Jurkat, Clone E6-1 (cell line): ENCODE measurements at regions not wholly inside any gene's neighbourhood (a gene's known extent, or its start where the extent isn't known, plus 50 kb on each side); places are given as distances from the start of the nearest gene placed in this dataset.

ENCODE experiments used
- DNase-seq: peaks from one replicate; pipeline ENCODE4 v3.0.0-alpha.2; 2011; ENCODE audit warnings: low read depth, low spot score
- H3K4me3 ChIP-seq: 2 replicates; pipeline ENCODE4 v1.5.1; 2011; ENCODE audit warnings: mild to moderate bottlenecking, low read length, control low read depth, moderate library complexity

- H3K4me3 ChIP-seq = no peak overlapping the region
- peak; percentile 3 for DNase-seq
Observed at GRCh38 chr14:82366803-82367202, 833.1 kb upstream of the SEL1L start.

- DNase-seq = no peak
- H3K4me3 ChIP-seq = no peak overlapping the region
Observed at GRCh38 chr14:82379291-82379690, 845.6 kb upstream of the SEL1L start.

- DNase-seq = no peak
Observed at GRCh38 chr14:82385048-82385447, 851.4 kb upstream of the SEL1L start.

GRCh38 chr14:82387699-82388098 is 854.0 kb upstream of the SEL1L start:
- H3K4me3 ChIP-seq = no peak overlapping the region
- DNase-seq = no peak

More at GRCh38 chr14:82385048-82385447, 851.4 kb upstream of the SEL1L start:
- no peak overlapping the region for H3K4me3 ChIP-seq

- DNase-seq = no peak
- H3K4me3 ChIP-seq = no peak overlapping the region
Observed at GRCh38 chr14:82388488-82388887, 854.8 kb upstream of the SEL1L start.

GRCh38 chr14:82390586-82390985 is 856.9 kb upstream of the SEL1L start:
- DNase-seq = no peak
- H3K4me3 ChIP-seq = no peak overlapping the region

GRCh38 chr14:82394916-82395315 is 861.3 kb upstream of the SEL1L start:
- DNase-seq = no peak
- no peak overlapping the region for H3K4me3 ChIP-seq

- no peak overlapping the region for H3K4me3 ChIP-seq
- no peak for DNase-seq
Observed at GRCh38 chr14:82398256-82398655, 864.6 kb upstream of the SEL1L start.

GRCh38 chr14:82403987-82404386 is 870.3 kb upstream of the SEL1L start:
- no peak for DNase-seq
- no peak overlapping the region for H3K4me3 ChIP-seq

GRCh38 chr14:82410064-82410463 is 876.4 kb upstream of the SEL1L start:
- DNase-seq = no peak
- no peak overlapping the region for H3K4me3 ChIP-seq

- no peak overlapping the region for H3K4me3 ChIP-seq
Observed at GRCh38 chr14:82411298-82411697, 877.6 kb upstream of the SEL1L start.

GRCh38 chr14:82412545-82412944 is 878.9 kb upstream of the SEL1L start:
- H3K4me3 ChIP-seq = no peak overlapping the region
- no peak for DNase-seq

More at GRCh38 chr14:82411298-82411697, 877.6 kb upstream of the SEL1L start:
- no peak for DNase-seq

- no peak for DNase-seq
- no peak overlapping the region for H3K4me3 ChIP-seq
Observed at GRCh38 chr14:82414853-82415539, 881.3 kb upstream of the SEL1L start.

- DNase-seq = no peak
- H3K4me3 ChIP-seq = no peak overlapping the region
Observed at GRCh38 chr14:82419933-82420332, 886.3 kb upstream of the SEL1L start.

- no peak for DNase-seq
- no peak overlapping the region for H3K4me3 ChIP-seq
Observed at GRCh38 chr14:82420871-82421270, 887.2 kb upstream of the SEL1L start.

GRCh38 chr14:82421286-82421685 is 887.6 kb upstream of the SEL1L start:
- H3K4me3 ChIP-seq = no peak overlapping the region
- no peak for DNase-seq

- no peak overlapping the region for H3K4me3 ChIP-seq
- no peak for DNase-seq
Observed at GRCh38 chr14:82422230-82422629, 888.6 kb upstream of the SEL1L start.

- no peak for DNase-seq
- H3K4me3 ChIP-seq = no peak overlapping the region
Observed at GRCh38 chr14:82425261-82425660, 891.6 kb upstream of the SEL1L start.

GRCh38 chr14:82431031-82431430 is 897.4 kb upstream of the SEL1L start:
- DNase-seq = no peak

GRCh38 chr14:82432301-82433105 is 898.9 kb upstream of the SEL1L start:
- no peak for DNase-seq
- no peak overlapping the region for H3K4me3 ChIP-seq

More at GRCh38 chr14:82431031-82431430, 897.4 kb upstream of the SEL1L start:
- H3K4me3 ChIP-seq = no peak overlapping the region

- no peak for DNase-seq
- no peak overlapping the region for H3K4me3 ChIP-seq
Observed at GRCh38 chr14:82438436-82438835, 904.8 kb upstream of the SEL1L start.
